ENCODE measurements at regions not wholly inside any gene's neighbourhood (a gene's known extent, or its start where the extent isn't known, plus 50 kb on each side); places are given as distances from the start of the nearest gene placed in this dataset.
"Not testable (repeated sequence)": the region's sequence is repeated elsewhere in the genome, so short reads cannot be mapped to it uniquely, and the experiment has no call there.

GRCh38 chr9:109986521-109986991 is 206.6 kb downstream of the PALM2AKAP2 start:
- DNase-seq: no peak

- DNase-seq: no peak
Measured at GRCh38 chr9:109989296-109989695, 209.3 kb downstream of the PALM2AKAP2 start.

GRCh38 chr9:109990541-109990940 is 210.5 kb downstream of the PALM2AKAP2 start:
- DNase-seq: no peak

GRCh38 chr9:109992293-109992692 is 212.3 kb downstream of the PALM2AKAP2 start:
- no peak for DNase-seq

- no peak for DNase-seq
Measured at GRCh38 chr9:109993250-109993978, 213.4 kb downstream of the PALM2AKAP2 start.

- no peak for DNase-seq
Measured at GRCh38 chr9:109994141-109994540, 213.8 kb downstream of the C9orf152 start.

GRCh38 chr9:109996936-109997580 is 210.9 kb downstream of the C9orf152 start:
- no peak for DNase-seq

- no peak for DNase-seq
Measured at GRCh38 chr9:109997682-109998081, 210.3 kb downstream of the C9orf152 start.

GRCh38 chr9:110005521-110005920 is 202.4 kb downstream of the C9orf152 start:
- not testable (repeated sequence) for DNase-seq

GRCh38 chr9:110006657-110007056 is 201.3 kb downstream of the C9orf152 start:
- no peak for DNase-seq

- DNase-seq: no peak
Measured at GRCh38 chr9:110007477-110008270, 200.3 kb downstream of the C9orf152 start.

- DNase-seq: no peak
Measured at GRCh38 chr9:110008663-110009062, 199.3 kb downstream of the C9orf152 start.

- DNase-seq: no peak
Measured at GRCh38 chr9:110011628-110012320, 196.2 kb downstream of the C9orf152 start.

- DNase-seq: no peak
Measured at GRCh38 chr9:110013064-110013463, 194.9 kb downstream of the C9orf152 start.

GRCh38 chr9:110015759-110016158 is 192.2 kb downstream of the C9orf152 start:
- no peak for DNase-seq

- no peak for DNase-seq
Measured at GRCh38 chr9:110016340-110016739, 191.6 kb downstream of the C9orf152 start.

- DNase-seq: not testable (repeated sequence)
Measured at GRCh38 chr9:110020216-110020615, 187.7 kb downstream of the C9orf152 start.

- no peak for DNase-seq
Measured at GRCh38 chr9:110021891-110022290, 186.1 kb downstream of the C9orf152 start.

GRCh38 chr9:110023221-110023620 is 184.7 kb downstream of the C9orf152 start:
- DNase-seq: not testable (repeated sequence)

GRCh38 chr9:110025551-110026170 is 182.3 kb downstream of the C9orf152 start:
- DNase-seq: no peak

GRCh38 chr9:110027671-110028081 is 180.3 kb downstream of the C9orf152 start:
- no peak for DNase-seq

- DNase-seq: no peak
Measured at GRCh38 chr9:110028271-110028670, 179.7 kb downstream of the C9orf152 start.

All from NCI-H446 treated with DMSO at 0.1 percent for 48 hours (cell line).